Epidermal melanocyte (primary cell): ENCODE measurements at regions not wholly inside any gene's neighbourhood (a gene's known extent, or its start where the extent isn't known, plus 50 kb on each side); places are given as distances from the start of the nearest gene placed in this dataset.
"Not testable (repeated sequence)": the region's sequence is repeated elsewhere in the genome, so short reads cannot be mapped to it uniquely, and the experiment has no call there.

Source experiments
- DNase-seq: peaks from one replicate; pipeline ENCODE4 v3.0.0; 2011; ENCODE audit warnings: low spot score; ENCODE audit not compliant: insufficient read length

GRCh38 chr6:4656106-4656505 lies 120.1 kb upstream of the CDYL start:
- no peak for DNase-seq

- DNase-seq = no peak
Observed at GRCh38 chr6:4655196-4656025, 120.8 kb upstream of the CDYL start.

DNA sequence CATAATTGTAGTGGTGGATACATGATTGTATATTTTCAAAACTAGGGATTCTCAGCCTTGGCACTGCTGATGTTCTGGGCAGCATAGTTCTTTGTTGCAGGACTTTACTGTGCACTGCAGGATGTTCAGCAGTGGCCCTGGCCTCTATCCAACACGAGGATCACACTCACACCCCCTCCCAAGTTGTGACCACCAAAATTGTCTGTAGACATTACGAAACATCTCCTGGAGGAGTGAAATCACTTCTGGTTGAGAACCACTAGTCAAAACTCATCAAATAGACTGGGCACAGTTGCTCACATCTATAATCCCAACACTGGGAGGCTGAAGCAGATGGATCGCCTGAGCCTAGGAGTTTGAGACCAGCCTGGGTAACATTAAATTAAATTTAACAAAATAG lies 123.1 kb upstream of the CDYL start:
- DNase-seq = no peak

DNA sequence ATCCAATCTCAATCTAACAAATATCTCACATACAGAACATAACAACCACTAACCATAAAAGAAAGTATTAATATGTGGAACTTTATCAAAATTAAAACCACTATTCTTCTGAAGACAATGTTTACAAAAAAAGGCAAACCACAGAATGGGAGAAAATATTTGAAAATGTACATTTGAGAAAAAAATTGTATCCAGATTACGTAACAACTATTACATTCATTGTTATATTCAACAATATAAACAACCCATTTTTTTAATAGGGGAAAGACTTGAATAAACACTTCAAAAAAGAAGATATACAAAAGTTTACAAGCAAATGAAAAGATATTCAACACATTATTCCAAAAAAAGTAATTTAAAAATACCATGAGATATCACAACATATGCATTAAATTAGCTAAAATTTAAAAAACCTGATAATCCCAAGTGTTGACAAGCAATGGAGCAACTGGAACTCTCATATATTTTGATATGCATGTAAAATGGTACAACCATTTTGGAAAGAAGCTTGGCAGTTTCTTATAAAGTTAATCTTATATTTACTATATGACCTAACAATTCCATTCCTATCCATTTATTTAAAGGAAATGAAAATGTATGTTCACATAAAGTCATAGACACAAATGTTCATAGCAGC lies 124.3 kb upstream of the CDYL start:
- DNase-seq = no peak

DNA sequence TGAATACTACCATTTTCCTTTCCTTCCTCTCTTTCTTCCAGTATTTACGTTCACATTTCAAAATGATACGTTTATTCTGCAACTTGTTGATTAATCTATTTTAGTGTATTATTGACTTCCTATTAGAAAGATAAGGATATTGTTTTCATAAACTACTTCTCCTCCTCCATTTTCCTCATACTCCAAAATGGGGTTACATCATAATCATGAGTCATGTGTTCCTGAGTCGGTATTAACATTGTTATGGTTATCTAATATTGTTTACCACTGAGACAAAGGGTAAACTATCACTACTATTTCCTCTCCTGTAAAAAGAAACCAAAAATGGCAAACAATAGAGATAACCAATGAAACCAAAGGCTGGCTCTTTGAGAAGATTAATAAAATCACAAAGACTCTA lies 126.5 kb upstream of the CDYL start:
- DNase-seq = no peak

GRCh38 chr6:4647414-4648365 lies 128.5 kb upstream of the CDYL start:
- DNase-seq = peak; percentile 66

GRCh38 chr6:4645713-4646360 lies 130.4 kb upstream of the CDYL start:
- DNase-seq = no peak

- DNase-seq = no peak
Observed at GRCh38 chr6:4644996-4645395, 131.2 kb upstream of the CDYL start.

DNA sequence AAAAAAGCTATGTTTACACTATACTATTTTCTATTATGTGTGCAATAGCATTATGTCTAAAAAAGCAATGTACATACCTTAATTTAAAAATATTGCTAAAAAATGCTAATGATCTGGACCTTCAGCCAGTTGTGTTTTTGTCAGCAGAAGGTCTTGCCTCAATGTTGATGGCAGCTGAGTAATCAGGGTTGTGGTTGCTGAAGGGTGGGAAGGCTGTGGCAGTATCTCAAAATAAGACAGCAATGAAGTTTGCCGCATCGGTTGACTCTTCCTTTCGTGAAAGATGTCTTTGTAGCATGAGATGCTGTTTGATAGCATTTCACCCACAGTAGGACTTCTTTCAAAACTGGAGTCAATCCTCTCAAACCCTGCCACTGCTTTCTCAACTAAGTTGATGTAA lies 134.7 kb upstream of the CDYL start:
- no peak for DNase-seq

DNA sequence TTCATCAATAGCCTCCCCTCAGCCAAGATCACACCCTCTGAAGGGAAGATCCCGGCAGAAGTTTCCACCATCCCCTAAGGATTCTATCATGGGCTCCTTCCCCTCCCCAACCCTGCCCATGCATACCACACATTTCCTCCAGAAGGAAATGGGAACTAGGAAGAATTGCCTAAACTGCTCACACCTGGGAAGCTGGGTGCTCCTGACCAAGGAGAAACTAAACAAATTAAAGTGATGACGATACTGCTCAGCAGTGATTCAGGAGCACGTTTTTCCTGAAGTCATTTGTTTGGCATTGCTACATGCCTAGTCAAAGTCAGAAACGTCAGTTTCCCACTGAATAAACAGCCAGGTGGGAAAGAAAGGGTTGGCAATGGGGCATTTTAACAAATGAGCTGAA lies 136.1 kb upstream of the CDYL start:
- no peak for DNase-seq

- DNase-seq = no peak
Observed at GRCh38 chr6:4638641-4639040, 137.6 kb upstream of the CDYL start.

- no peak for DNase-seq
Observed at GRCh38 chr6:4637691-4638433, 138.3 kb upstream of the CDYL start.

- DNase-seq = no peak
Observed at GRCh38 chr6:4636881-4637224, 139.4 kb upstream of the CDYL start.

DNA sequence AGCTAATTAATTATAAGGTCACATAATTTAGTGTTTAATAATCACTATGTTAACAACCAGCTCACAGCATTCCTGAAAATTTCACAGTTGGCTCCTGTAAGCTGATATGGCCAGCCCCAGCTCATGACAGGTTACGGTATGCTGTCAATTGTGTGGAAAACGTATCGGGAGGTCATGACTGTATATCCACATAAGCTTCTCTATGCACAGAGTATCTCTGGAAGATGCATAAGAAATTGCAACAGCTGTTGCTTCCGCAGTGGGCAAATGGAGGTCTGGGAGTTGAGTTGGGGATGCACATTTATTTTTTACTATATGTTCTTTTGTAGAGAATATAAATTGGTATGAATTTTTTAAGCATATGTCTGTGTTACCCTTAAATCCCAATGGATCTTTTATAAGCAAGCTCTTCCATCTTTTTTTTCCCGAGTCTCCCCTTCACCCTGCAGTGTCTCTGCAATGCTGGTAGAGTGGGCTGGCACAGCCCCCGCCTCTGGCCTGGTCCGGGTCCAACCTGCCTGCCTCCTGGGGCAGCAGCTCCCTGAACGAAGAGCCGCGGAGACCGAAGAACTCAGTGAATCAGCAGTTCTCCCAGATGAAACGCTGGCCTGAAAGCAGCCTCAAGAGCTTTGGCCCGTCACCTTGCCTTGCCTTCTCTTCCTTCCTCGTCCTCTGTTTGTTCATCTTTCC lies 139.9 kb upstream of the CDYL start:
- DNase-seq = no peak

GRCh38 chr6:4635666-4636065 lies 140.5 kb upstream of the CDYL start:
- no peak for DNase-seq

- no peak for DNase-seq
Observed at GRCh38 chr6:4632421-4632820, 143.8 kb upstream of the CDYL start.

- not testable (repeated sequence) for DNase-seq
Observed at GRCh38 chr6:4629789-4630188, 146.4 kb upstream of the CDYL start.

DNA sequence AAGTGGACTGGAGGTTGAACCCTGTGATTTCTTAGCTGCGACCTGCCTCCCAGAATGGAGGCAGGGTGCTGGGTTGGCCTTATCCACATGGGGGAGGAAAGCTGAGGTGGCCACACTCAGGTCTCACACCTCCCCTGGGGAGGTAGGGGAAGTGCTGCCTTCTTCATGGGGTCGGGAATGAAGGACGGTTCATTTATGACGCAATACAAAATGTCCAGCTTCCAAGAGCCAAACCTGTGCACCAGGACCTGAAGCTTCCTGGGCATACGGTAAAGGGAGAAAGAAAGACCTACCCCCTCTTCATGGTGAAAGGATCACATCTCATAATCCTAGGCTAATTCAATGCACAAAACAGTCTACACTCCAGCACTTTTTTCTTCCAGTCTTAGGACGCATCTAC lies 150.6 kb upstream of the CDYL start:
- DNase-seq = no peak

- DNase-seq = no peak
Observed at GRCh38 chr6:4624726-4625125, 151.5 kb upstream of the CDYL start.
